ENCODE measurements at regions not wholly inside any gene's neighbourhood (a gene's known extent, or its start where the extent isn't known, plus 50 kb on each side); places are given as distances from the start of the nearest gene placed in this dataset.
"Not testable (repeated sequence)": the region's sequence is repeated elsewhere in the genome, so short reads cannot be mapped to it uniquely, and the experiment has no call there.

DNA sequence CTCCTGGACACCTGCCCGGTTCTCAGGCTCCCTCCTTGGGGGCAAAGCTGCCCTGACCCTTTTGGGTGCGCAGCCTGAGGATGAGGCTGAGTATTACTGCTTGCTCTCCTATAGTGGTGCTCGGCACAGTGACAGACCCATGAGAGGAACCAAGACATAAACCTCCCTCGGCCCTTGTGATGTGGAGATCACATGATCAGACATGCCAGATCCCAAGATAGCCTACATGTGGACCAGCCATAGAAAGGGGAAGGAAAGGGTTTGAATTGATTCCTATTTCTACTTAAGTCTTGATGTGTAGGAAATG is 125.3 kb downstream of the VPREB1 start:
- peak in 1 of 2 donors; percentile 32 for ATAC-seq
- Mint-ChIP-seq H3K27me3 (peaks cover 27 to 60% of the 10 kb centered on the region in 2 donors), H3K27ac (no peak overlapping the region)

DNA sequence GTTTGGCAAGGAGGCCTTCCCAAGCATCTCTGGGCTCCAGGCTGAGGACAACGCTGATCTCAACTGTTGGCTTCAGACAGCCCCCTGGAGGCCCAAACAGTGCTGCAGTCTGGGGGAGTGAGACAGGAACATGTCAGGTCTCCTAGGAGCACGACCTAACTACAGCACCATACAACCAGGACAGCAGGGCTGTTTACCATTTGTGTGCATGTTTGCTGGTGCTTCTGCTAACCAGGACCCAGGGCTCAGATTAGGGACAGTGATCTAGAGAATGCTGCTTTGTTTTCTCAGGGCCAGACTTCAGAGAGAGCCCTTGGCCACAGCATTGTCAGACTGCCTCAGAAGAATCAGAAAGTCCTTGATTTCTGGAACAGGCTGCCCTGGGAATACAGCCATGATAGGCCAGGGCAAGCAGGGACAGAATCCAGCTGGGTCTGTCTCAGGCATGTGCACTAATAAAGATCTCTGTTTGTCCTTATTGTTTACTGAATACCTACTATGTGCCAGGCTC is 126.5 kb downstream of the VPREB1 start:
- ATAC-seq = no peak
- Mint-ChIP-seq H3K9me3 (no peaks in the 10 kb centered on the region), H3K27me3 (peaks cover 27 to 49% of the 10 kb centered on the region in 2 donors), H3K36me3 (no peaks in the 10 kb centered on the region), H3K4me1 (ENCODE audit: low read depth in 2 of 2) (no peaks in the 10 kb centered on the region), H3K4me3 (no peak overlapping the region), H3K27ac (no peak overlapping the region)
- no peak for DNase-seq (ENCODE audit: low spot score)

More for the DNA sequence above, 125.3 kb downstream of the VPREB1 start:
- no peaks in the 10 kb centered on the region for H3K36me3 Mint-ChIP-seq
- no peak overlapping the region for H3K4me3 Mint-ChIP-seq
- no peaks in the 10 kb centered on the region for H3K9me3 Mint-ChIP-seq
- no peak for DNase-seq (ENCODE audit: low spot score)
- no peaks in the 10 kb centered on the region for H3K4me1 Mint-ChIP-seq (ENCODE audit: low read depth in 2 of 2)

GRCh38 chr22:22372086-22372485 is 127.5 kb downstream of the VPREB1 start:
- peaks cover 27 to 42% of the 10 kb centered on the region in 2 donors for H3K27me3 Mint-ChIP-seq
- H3K36me3 Mint-ChIP-seq = no peaks in the 10 kb centered on the region
- H3K4me3 Mint-ChIP-seq = no peak overlapping the region
- H3K27ac Mint-ChIP-seq = no peak overlapping the region
- no peak for DNase-seq (ENCODE audit: low spot score)
- no peaks in the 10 kb centered on the region for H3K4me1 Mint-ChIP-seq (ENCODE audit: low read depth in 2 of 2)
- H3K9me3 Mint-ChIP-seq = no peaks in the 10 kb centered on the region
- no peak for ATAC-seq

GRCh38 chr22:22374163-22374562 is 129.6 kb downstream of the VPREB1 start:
- peaks cover 31 to 45% of the 10 kb centered on the region in 2 donors for H3K27me3 Mint-ChIP-seq
- ATAC-seq = no peak
- no peaks in the 10 kb centered on the region for H3K9me3 Mint-ChIP-seq
- no peaks in the 10 kb centered on the region for H3K36me3 Mint-ChIP-seq
- DNase-seq (ENCODE audit: low spot score) = no peak
- H3K27ac Mint-ChIP-seq = no peak overlapping the region
- H3K4me1 Mint-ChIP-seq (ENCODE audit: low read depth in 2 of 2) = no peaks in the 10 kb centered on the region
- H3K4me3 Mint-ChIP-seq = no peak overlapping the region

DNA sequence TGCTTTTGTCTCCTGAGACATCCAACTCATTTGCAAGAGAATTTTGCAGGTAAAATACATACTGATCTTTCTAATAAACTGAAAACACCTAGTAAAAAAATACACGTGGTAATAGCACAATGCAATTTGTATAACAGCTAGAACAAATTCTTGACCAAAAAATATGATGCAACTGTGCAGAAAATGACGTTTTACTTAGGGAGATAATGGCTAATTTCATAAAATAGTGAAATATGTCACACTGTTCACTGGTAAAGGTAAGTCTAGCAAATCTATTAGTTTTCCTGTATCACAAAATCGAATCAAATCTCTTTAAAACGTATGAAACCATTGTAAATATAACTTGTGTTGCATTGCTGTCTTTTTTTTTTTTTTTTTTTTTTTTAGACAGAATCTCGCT is 130.0 kb downstream of the VPREB1 start:
- Mint-ChIP-seq H3K27ac (no peak overlapping the region), H3K36me3 (no peaks in the 10 kb centered on the region)

GRCh38 chr22:22375576-22376351 is 131.2 kb downstream of the VPREB1 start:
- H3K27ac Mint-ChIP-seq = no peak overlapping the region
- H3K4me3 Mint-ChIP-seq = no peak overlapping the region
- no peaks in the 10 kb centered on the region for H3K4me1 Mint-ChIP-seq (ENCODE audit: low read depth in 2 of 2)
- peaks cover 37 to 45% of the 10 kb centered on the region in 2 donors for H3K27me3 Mint-ChIP-seq
- DNase-seq (ENCODE audit: low spot score) = no peak
- no peaks in the 10 kb centered on the region for H3K36me3 Mint-ChIP-seq
- ATAC-seq = peak; percentile 22 to 43
- H3K9me3 Mint-ChIP-seq = no peaks in the 10 kb centered on the region

More for the DNA sequence above, 130.0 kb downstream of the VPREB1 start:
- Mint-ChIP-seq H3K4me3 (no peak overlapping the region), H3K9me3 (no peaks in the 10 kb centered on the region), H3K27me3 (peaks cover 31 to 42% of the 10 kb centered on the region in 2 donors), H3K4me1 (ENCODE audit: low read depth in 2 of 2) (no peaks in the 10 kb centered on the region)
- no peak for ATAC-seq
- no peak for DNase-seq (ENCODE audit: low spot score)

GRCh38 chr22:22376352-22376706 is 131.7 kb downstream of the VPREB1 start:
- ATAC-seq = no peak
- no peak overlapping the region for H3K27ac Mint-ChIP-seq
- H3K4me1 Mint-ChIP-seq (ENCODE audit: low read depth in 2 of 2) = no peaks in the 10 kb centered on the region

DNA sequence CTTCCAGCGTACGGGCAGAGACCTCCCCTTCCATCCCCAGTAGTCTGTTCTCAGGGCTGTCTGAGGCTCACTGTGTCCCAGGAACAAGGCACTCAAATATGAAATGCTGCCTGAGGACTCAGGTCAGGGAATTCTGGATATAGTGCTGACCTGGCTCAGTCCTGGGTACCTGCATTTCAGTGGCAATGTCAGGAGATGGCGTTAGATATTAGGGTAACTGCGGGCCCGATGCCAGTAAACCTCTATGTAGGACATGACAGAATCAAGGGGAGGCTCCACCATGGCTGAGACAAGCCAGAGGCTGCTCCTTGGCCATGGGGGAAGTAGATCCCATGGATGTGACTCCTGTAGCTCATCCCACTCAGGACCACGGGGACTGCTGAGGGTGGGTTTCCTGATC is 131.7 kb downstream of the ZNF280B start:
- H3K4me3 Mint-ChIP-seq; H3K9me3 Mint-ChIP-seq; DNase-seq (ENCODE audit: low spot score); H3K4me1 Mint-ChIP-seq (ENCODE audit: low read depth in 2 of 2); ATAC-seq; H3K36me3 Mint-ChIP-seq; H3K27ac Mint-ChIP-seq: not testable (repeated sequence)
- peaks cover 38% of the 10 kb centered on the region in 2 donors for H3K27me3 Mint-ChIP-seq

More at GRCh38 chr22:22376352-22376706, 131.7 kb downstream of the VPREB1 start:
- H3K9me3 Mint-ChIP-seq = no peaks in the 10 kb centered on the region
- no peaks in the 10 kb centered on the region for H3K36me3 Mint-ChIP-seq
- no peak for DNase-seq (ENCODE audit: low spot score)
- no peak overlapping the region for H3K4me3 Mint-ChIP-seq
- H3K27me3 Mint-ChIP-seq = peaks cover 36 to 39% of the 10 kb centered on the region in 2 donors

GRCh38 chr22:22377335-22377734 is 131.2 kb downstream of the ZNF280B start:
- no peaks in the 10 kb centered on the region for H3K9me3 Mint-ChIP-seq
- no peak overlapping the region for H3K27ac Mint-ChIP-seq
- no peak overlapping the region for H3K4me3 Mint-ChIP-seq

GRCh38 chr22:22378446-22379415 is 129.8 kb downstream of the ZNF280B start:
- Mint-ChIP-seq H3K4me1 (ENCODE audit: low read depth in 2 of 2) (no peaks in the 10 kb centered on the region), H3K36me3 (no peaks in the 10 kb centered on the region), H3K27me3 (peaks cover 33 to 44% of the 10 kb centered on the region in 2 donors), H3K9me3 (no peaks in the 10 kb centered on the region), H3K27ac (no peak overlapping the region), H3K4me3 (no peak overlapping the region)
- ATAC-seq (no peak), DNase-seq (ENCODE audit: low spot score) (no peak)

More at GRCh38 chr22:22377335-22377734, 131.2 kb downstream of the ZNF280B start:
- no peak for ATAC-seq
- Mint-ChIP-seq H3K4me1 (ENCODE audit: low read depth in 2 of 2) (no peaks in the 10 kb centered on the region), H3K27me3 (peaks cover 38 to 41% of the 10 kb centered on the region in 2 donors), H3K36me3 (no peaks in the 10 kb centered on the region)
- no peak for DNase-seq (ENCODE audit: low spot score)

GRCh38 chr22:22380098-22381030 is 128.2 kb downstream of the ZNF280B start:
- H3K4me3 Mint-ChIP-seq = no peak overlapping the region
- peak in 1 of 2 donors; percentile 13 for ATAC-seq
- DNase-seq (ENCODE audit: low spot score) = no peak
- no peaks in the 10 kb centered on the region for H3K9me3 Mint-ChIP-seq
- no peaks in the 10 kb centered on the region for H3K36me3 Mint-ChIP-seq
- no peaks in the 10 kb centered on the region for H3K4me1 Mint-ChIP-seq (ENCODE audit: low read depth in 2 of 2)
- H3K27me3 Mint-ChIP-seq = peaks cover 34 to 44% of the 10 kb centered on the region in 2 donors
- no peak overlapping the region for H3K27ac Mint-ChIP-seq

DNA sequence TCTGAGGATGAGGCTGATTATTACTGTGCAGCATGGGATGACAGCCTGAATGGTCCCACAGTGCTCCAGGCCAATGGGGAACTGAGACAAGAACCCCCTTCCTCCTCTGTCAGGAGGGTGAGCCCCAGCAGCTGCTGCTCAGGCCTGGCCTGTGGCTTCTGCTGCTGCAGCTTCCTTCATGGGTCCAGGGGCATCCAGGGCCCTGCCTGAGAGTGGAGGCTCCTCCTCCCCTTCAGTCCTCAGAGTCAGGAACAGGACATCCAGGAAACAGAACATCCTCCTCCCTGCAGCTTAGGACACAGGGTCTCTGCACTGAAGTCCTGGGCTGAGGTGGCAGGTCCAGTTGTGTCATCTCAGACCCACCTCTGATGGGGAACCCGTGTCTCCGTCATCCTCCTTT is 127.2 kb downstream of the ZNF280B start:
- not testable (repeated sequence) for H3K36me3 Mint-ChIP-seq; H3K9me3 Mint-ChIP-seq; H3K27ac Mint-ChIP-seq; H3K4me1 Mint-ChIP-seq (ENCODE audit: low read depth in 2 of 2); DNase-seq (ENCODE audit: low spot score); H3K4me3 Mint-ChIP-seq
- peaks cover 36 to 52% of the 10 kb centered on the region in 2 donors for H3K27me3 Mint-ChIP-seq
- ATAC-seq = peak in 1 of 2 donors; percentile 24

DNA sequence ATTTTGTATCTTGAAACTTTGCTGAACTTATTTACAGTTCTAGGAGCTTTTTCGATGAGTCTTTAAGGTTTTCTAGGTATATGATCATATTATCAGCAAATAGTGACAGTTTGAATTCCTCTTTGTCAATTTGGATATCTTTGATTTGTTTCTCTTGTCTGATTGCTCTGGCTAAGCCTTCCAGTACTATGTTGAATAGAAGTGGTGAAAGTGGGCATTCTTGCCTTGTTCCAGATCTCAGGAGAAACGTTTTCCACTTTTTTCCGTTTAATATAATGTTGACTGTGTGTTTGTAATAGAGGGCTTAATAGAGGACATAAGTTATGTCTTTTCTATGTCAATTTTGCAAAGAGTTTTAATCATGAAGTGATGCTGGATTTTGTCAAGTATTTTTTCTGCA is 124.3 kb downstream of the ZNF280B start:
- Mint-ChIP-seq H3K27ac (no peak overlapping the region), H3K36me3 (no peaks in the 10 kb centered on the region), H3K9me3 (no peaks in the 10 kb centered on the region), H3K4me1 (ENCODE audit: low read depth in 2 of 2) (no peaks in the 10 kb centered on the region), H3K27me3 (peaks cover 33 to 53% of the 10 kb centered on the region in 2 donors), H3K4me3 (no peak overlapping the region)
- no peak for ATAC-seq
- DNase-seq (ENCODE audit: low spot score) = no peak
